CD4-positive, alpha-beta T cell treated with Interleukin-12 subunit alpha and Interleukin-12 subunit beta, for 1 hour (primary cell): ENCODE measurements at regions not wholly inside any gene's neighbourhood (a gene's known extent, or its start where the extent isn't known, plus 50 kb on each side); places are given as distances from the start of the nearest gene placed in this dataset.
A peak's percentile ranks its signal among the peaks of the same experiment; 100 is the strongest.

ENCODE experiments used
- DNase-seq: peaks from one replicate; pipeline ENCODE4 v3.0.0-alpha.2; 2020

GRCh38 chr7:132666774-132667172 is 90.5 kb upstream of the PLXNA4 start:
- DNase-seq = no peak

DNA sequence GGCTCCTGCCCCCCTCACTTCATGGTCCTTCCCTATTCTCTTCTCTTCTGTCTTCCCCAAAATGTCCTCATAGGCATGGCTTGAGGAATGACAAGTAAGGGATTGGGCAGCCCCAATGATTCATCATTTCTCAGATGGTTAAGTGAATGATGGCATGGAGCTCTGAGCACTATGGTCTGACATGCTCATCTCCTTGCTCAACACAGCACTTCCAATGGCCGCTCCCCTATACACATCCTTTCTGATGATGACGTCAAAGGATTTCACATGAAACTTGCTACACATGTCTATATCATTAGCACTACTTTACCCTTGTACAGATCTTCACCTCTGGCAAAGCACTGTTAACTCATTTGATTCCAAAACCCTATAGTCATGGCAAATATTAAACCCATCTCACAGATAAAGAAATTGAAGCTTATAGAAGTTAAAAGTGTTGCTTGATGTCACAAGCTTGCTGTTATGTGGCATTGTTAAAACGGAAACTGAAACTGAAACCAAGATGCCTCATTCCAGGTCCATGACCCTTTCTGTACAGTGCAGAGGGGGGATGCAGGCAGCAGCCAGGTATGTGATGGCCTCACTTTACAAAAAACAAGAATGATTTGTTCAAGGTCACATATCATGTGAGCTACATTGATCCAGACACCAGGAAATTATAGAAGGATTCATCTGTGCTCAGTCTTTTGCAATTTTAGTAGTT is 90.0 kb upstream of the PLXNA4 start:
- DNase-seq = peak; percentile 42

- DNase-seq = no peak
Measured at GRCh38 chr7:132656846-132657776, 80.8 kb upstream of the PLXNA4 start.

DNA sequence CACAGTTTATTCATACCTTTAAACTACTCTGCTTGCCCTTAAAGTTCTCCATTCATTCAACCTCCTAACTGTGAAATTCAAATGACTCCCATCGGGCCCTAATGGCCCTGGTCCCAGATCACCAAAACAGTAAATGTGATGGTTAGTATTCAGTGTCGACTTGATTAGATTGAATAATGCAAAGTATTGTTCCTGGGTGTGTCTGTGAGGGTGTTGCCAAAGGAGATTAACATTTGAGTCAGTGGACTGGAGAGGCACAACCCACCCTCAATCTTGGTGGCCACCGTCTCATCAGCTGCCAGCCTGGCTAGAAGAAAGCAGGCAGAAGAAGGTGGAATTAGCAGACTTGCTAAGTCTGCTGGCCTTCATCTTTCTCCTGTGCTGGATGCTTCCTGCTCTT is 80.1 kb upstream of the PLXNA4 start:
- no peak for DNase-seq

DNA sequence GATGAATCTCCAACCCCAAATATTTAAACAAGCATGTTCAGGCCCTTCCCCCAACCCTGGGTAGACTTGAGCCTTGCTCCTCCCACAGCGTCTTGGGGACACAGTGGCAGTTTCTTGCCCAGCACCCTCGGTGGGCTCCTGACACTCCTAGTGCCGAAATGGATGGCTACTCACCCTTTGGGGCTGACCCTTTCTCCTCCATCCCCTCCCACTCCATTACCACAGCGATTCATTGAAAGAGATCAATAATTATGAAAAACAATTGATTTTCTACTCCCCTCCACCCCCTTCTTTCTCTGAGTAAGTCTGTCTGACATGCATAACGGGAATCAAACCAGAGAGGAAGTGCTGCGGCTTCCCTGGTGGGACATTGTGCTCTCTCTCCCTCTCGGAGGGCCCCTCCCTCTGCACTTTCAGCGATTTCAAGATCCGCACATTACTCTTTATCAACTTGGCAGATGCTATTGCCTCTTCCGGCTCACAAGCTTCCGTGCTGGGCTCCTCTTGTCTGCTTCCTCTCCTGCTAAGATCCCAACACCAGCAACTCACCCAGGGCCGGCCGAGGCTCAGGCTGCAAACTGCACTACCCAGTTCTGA is 79.0 kb upstream of the PLXNA4 start:
- DNase-seq = peak; percentile 46

- peak; percentile 13 for DNase-seq
Measured at GRCh38 chr7:132654150-132654549, 77.9 kb upstream of the PLXNA4 start.

DNA sequence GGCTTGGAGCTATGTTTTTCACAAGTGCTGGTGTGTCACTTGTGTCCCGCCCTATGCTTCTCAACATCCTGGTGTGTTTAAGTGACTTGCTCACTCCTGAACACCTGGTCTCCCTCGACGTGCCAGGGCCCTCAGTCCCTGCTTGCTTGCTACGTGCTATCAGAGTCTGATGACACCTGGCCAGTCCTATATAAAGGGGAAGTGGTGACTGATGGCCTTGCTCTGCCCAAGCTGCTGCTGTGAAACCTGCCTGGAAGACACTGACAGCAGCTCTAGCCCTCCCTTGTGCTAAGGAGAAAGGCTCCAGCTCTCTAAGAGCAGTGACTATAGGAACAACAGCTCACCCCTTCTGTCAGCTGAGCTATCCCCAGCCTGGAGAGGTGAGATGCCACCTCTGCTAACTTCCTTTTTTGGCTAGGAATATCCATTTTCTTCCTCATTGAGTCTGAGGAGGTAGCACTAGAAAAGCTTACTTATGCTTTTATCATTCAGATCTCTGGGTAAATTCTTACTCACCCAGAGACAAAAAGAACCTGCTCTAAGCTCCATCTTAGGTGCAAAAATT is 77.2 kb upstream of the PLXNA4 start:
- no peak for DNase-seq

GRCh38 chr7:132652507-132652906 is 76.2 kb upstream of the PLXNA4 start:
- no peak for DNase-seq

DNA sequence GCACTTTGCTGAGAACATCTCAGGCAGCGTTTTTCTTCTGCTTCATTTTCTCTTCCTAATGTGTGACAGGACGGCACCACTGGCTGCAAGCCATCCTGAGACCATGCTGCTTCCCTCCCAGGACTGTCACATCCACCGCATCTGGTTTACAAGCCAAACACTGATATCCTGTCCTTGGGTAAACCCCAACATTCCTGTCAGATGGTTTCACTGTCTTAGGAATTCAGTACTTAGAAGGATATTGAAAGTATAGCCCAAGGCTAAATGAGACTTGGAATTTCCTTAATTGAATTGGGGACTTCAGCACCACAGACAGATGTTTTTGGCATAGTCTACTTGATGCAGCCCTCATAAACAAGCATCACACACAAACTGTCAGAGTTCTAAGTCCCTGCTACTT is 74.2 kb upstream of the PLXNA4 start:
- DNase-seq = no peak

DNA sequence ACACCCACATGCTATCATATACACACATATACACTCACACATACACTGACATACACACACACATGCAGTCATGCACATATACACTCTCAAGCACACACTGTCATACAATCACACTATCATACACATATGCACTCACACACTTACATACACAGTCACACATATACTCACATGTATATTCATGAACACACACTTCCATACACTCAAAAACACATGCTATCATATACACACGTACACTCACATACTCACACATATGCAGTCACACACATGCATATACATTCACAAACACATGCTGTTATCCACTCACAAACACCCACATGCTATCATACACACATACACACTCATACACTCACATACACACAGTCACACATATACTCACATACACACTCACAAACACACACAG is 71.0 kb upstream of the PLXNA4 start:
- no peak for DNase-seq

- DNase-seq = no peak
Measured at GRCh38 chr7:132646052-132646451, 69.8 kb upstream of the PLXNA4 start.

DNA sequence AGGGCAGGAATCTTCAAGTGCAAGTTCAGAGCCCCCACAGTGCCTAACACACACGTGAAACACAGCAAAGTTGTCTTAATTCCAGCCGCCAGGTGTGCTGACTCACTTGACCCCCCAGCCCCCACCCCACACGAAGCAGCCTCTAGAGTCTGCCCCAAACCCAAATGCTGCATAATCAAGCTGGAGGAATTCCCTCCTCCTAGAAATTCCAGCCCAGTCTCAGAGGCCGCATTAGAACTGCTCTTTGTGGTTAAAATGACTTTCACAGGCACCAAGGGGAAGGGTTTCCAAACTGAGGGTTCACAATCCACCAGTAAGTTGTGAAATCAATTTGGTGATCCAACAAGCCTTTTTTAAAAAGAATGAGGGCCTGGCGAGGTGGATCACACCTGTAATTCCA is 67.0 kb upstream of the PLXNA4 start:
- DNase-seq = no peak

GRCh38 chr7:132641238-132641637 is 65.0 kb upstream of the PLXNA4 start:
- DNase-seq = no peak

GRCh38 chr7:132639983-132640382 is 63.7 kb upstream of the PLXNA4 start:
- no peak for DNase-seq

DNA sequence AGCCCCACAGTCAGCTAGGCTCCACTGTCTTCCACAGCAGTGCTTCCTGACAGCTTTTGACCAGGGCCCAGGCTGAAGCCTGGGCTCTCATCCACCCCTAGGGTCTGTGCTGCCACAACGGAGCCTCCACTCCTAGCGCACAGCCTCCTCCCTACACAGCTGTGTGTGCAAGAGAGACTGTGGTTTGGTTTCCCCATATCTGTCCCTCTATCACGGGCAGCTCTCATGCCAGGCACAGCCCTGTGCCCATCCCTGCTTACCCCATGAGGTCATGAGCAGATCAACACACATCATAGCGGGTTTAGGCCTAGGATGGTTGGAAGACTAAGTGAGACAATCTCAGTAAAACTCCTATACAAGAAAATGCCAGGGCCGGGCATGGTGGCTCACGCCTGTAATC is 61.7 kb upstream of the PLXNA4 start:
- no peak for DNase-seq

GRCh38 chr7:132636581-132636980 is 60.3 kb upstream of the PLXNA4 start:
- no peak for DNase-seq

GRCh38 chr7:132635127-132635526 is 58.9 kb upstream of the PLXNA4 start:
- DNase-seq = no peak

DNA sequence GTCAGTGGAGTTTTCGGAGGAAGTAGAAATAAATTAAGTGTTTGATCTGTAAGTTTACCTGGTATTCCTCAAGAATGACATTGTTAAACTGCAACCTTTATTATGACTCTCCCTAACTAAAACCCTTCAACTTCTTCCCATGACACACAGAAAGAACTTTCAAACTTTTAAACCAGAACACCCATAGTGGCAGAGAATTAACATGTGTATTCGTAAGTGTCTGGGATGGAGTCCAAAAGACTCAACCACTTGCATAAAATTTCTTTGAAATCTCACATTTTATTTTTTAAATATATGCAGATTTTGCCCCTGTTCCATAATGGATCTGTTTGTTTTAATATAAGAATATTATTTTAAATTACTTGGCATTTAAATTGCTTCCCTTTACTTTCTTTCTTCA is 54.6 kb upstream of the PLXNA4 start:
- DNase-seq = no peak
